H1 (cell line): ENCODE measurements at regions not wholly inside any gene's neighbourhood (a gene's known extent, or its start where the extent isn't known, plus 50 kb on each side); places are given as distances from the start of the nearest gene placed in this dataset.

ENCODE experiments used
- CTCF ChIA-PET: fragments of 300-600 bp; sonication (Branson Sonifier 250); formaldehyde crosslinking; loops from one replicate; lab custom pipeline; 2021; ENCODE audit not compliant: partially characterized antibody; lab: Charles Lee
- POLR2A ChIA-PET: fragments of 300-600 bp; sonication (Branson Sonifier 250); formaldehyde crosslinking; loops from one replicate; lab custom pipeline; 2021; ENCODE audit warnings: inconsistent platforms; ENCODE audit not compliant: partially characterized antibody; lab: Charles Lee
- DNase-seq, 2 experiments: peaks; one replicate each; pipeline versions ENCODE4 v3.0.0 to v3.0.0-alpha.2; 2010 to 2022; ENCODE audit warnings: low spot score in 2 of 2, low read depth in 1 of 2, mixed read lengths in 1 of 2
- FAIRE-seq: peaks from 2 replicates; lab custom pipeline; 2011; peaks lifted over from hg19 to GRCh38; lab: Jason Lieb, UNC
- H2AFZ ChIP-seq: 2 replicates; pipeline ENCODE4 v1.8.1; 2012; ENCODE audit warnings: low read length, inconsistent platforms
- H2AK5ac ChIP-seq: 2 replicates; pipeline ENCODE4 v1.6.1; 2013; ENCODE audit warnings: low read depth, low read length
- H2BK120ac ChIP-seq: replicated peaks from 2 replicates; pipeline ENCODE3; 2013; ENCODE audit warnings: low read depth, low read length, inconsistent platforms
- H2BK12ac ChIP-seq: 2 replicates; pipeline ENCODE4 v1.6.1; 2013; ENCODE audit warnings: low read depth, low read length
- H2BK15ac ChIP-seq: 2 replicates; pipeline ENCODE4 v1.6.1; 2013; ENCODE audit warnings: low read length
- H2BK20ac ChIP-seq: 2 replicates; pipeline ENCODE4 v1.6.1; 2013; ENCODE audit warnings: low read length
- H2BK5ac ChIP-seq: 2 replicates; pipeline ENCODE4 v1.6.1; 2013; ENCODE audit warnings: low read depth, low read length
- H3K14ac ChIP-seq: 2 replicates; pipeline ENCODE4 v1.6.1; 2013; ENCODE audit warnings: inconsistent platforms; ENCODE audit not compliant: insufficient read length
- H3K18ac ChIP-seq: 2 replicates; pipeline ENCODE4 v1.6.1; 2013; ENCODE audit warnings: low read length; ENCODE audit errors: extremely low read depth
- H3K23ac ChIP-seq: 2 replicates; pipeline ENCODE4 v1.6.1; 2013; ENCODE audit warnings: inconsistent platforms; ENCODE audit not compliant: insufficient read length
- H3K23me2 ChIP-seq: 2 replicates; pipeline ENCODE4 v1.6.1; 2013; ENCODE audit warnings: low read depth, low read length
- H3K27ac ChIP-seq: 2 replicates; pipeline ENCODE4 v1.6.1; 2011; ENCODE audit warnings: low read depth, low read length, inconsistent platforms
- H3K27me3 ChIP-seq, 4 experiments: replicated peaks in 1 of 4; 1 replicate in 1 of 4; 2 replicates in 3 of 4; pipeline versions ENCODE4 v1.6.1 to v1.8.1; 2011 to 2013; ENCODE audit warnings: low read length in 3 of 4, mild to moderate bottlenecking in 3 of 4, inconsistent platforms in 2 of 4, mixed read lengths in 2 of 4, moderate library complexity in 1 of 4; ENCODE audit not compliant: control insufficient read depth in 3 of 4, insufficient read depth in 3 of 4; ENCODE audit errors: extremely low read depth in 1 of 4
- H3K36me3 ChIP-seq, 4 experiments: 2 replicates each; pipeline versions ENCODE4 v1.6.1 to v1.8.1; 2011 to 2013; ENCODE audit warnings: mild to moderate bottlenecking in 4 of 4, low read length in 3 of 4, moderate library complexity in 2 of 4, control low read depth in 1 of 4, inconsistent platforms in 1 of 4; ENCODE audit not compliant: insufficient read depth in 4 of 4, control insufficient read depth in 2 of 4
- H3K4ac ChIP-seq: replicated peaks from 2 replicates; pipeline ENCODE3; 2013; ENCODE audit warnings: low read length, low read depth, mixed read lengths, inconsistent platforms; ENCODE audit not compliant: insufficient read length
- H3K4me1 ChIP-seq, 4 experiments: replicated peaks in 1 of 4; 1 replicate in 1 of 4; 2 replicates in 3 of 4; pipeline versions ENCODE4 v1.6.1 to v1.8.1; 2011 to 2013; ENCODE audit warnings: low read length in 3 of 4, inconsistent platforms in 2 of 4, mixed read lengths in 1 of 4; ENCODE audit not compliant: insufficient read depth in 4 of 4, control insufficient read depth in 3 of 4
- H3K4me2 ChIP-seq, 2 experiments: 2 replicates each; pipeline versions ENCODE4 v1.6.1 to v1.8.1; 2011 to 2013; ENCODE audit warnings: low read depth in 2 of 2, low read length in 2 of 2, control low read depth in 1 of 2, inconsistent platforms in 1 of 2, mild to moderate bottlenecking in 1 of 2; ENCODE audit not compliant: insufficient read depth in 1 of 2
- H3K4me3 ChIP-seq, 4 experiments: fragments of 200-600, 300-600 bp in 1 of 4; sonication (generic), shearing (Covaris generic), sonication (Bioruptor Twin) in 1 of 4; 2 replicates each; pipeline versions ENCODE4 v1.5.1 to v1.8.1; 2011 to 2016; ENCODE audit warnings: low read length in 4 of 4, low read depth in 3 of 4, control low read depth in 2 of 4, inconsistent platforms in 2 of 4, mild to moderate bottlenecking in 2 of 4, mixed read lengths in 1 of 4, moderate library complexity in 1 of 4; ENCODE audit not compliant: insufficient read depth in 2 of 4; ENCODE audit errors: extremely low read depth in 1 of 4
- H3K56ac ChIP-seq: replicated peaks from 2 replicates; pipeline ENCODE3; 2013; ENCODE audit warnings: low read depth, mild to moderate bottlenecking, mixed read lengths, low read length, inconsistent platforms; ENCODE audit not compliant: insufficient read length
- H3K79me1 ChIP-seq: 2 replicates; pipeline ENCODE4 v1.6.1; 2013; ENCODE audit warnings: low read depth, low read length, control low read depth
- H3K79me2 ChIP-seq, 2 experiments: 2 replicates each; pipeline versions ENCODE4 v1.6.1 to v1.8.1; 2012 to 2013; ENCODE audit warnings: low read length in 2 of 2, mild to moderate bottlenecking in 2 of 2, inconsistent platforms in 1 of 2; ENCODE audit not compliant: insufficient read depth in 2 of 2, control insufficient read depth in 1 of 2
- H3K9ac ChIP-seq, 4 experiments: replicated peaks in 1 of 4; 1 replicate in 1 of 4; 2 replicates in 3 of 4; pipeline versions ENCODE4 v1.6.1 to v1.8.1; 2011 to 2013; ENCODE audit warnings: low read depth in 3 of 4, low read length in 3 of 4, control low read depth in 2 of 4, mild to moderate bottlenecking in 2 of 4, moderate library complexity in 2 of 4, inconsistent platforms in 1 of 4; ENCODE audit errors: extremely low read depth in 1 of 4
- H3K9me3 ChIP-seq, 2 experiments: 2 replicates each; pipeline versions ENCODE4 v1.6.1 to v1.8.1; 2012 to 2013; ENCODE audit warnings: mild to moderate bottlenecking in 2 of 2, moderate library complexity in 2 of 2, control low read depth in 1 of 2, inconsistent platforms in 1 of 2, low read depth in 1 of 2, low read length in 1 of 2, mixed read lengths in 1 of 2; ENCODE audit not compliant: insufficient read depth in 2 of 2
- H4K20me1 ChIP-seq, 2 experiments: replicated peaks in 1 of 2; 2 replicates each; pipeline versions ENCODE3 to v1.8.1; 2011 to 2013; ENCODE audit warnings: inconsistent platforms in 2 of 2, low read length in 2 of 2, mild to moderate bottlenecking in 1 of 2; ENCODE audit not compliant: insufficient read depth in 2 of 2, control insufficient read depth in 1 of 2
- H4K5ac ChIP-seq: 2 replicates; pipeline ENCODE4 v1.6.1; 2013; ENCODE audit warnings: low read length, low read depth, mixed read lengths, inconsistent platforms; ENCODE audit not compliant: insufficient read length
- H4K8ac ChIP-seq: 2 replicates; pipeline ENCODE4 v1.8.0; 2013; ENCODE audit warnings: mild to moderate bottlenecking, moderate library complexity, low read length, inconsistent platforms; ENCODE audit not compliant: insufficient read depth; ENCODE audit errors: extremely low read depth
- H4K91ac ChIP-seq: replicated peaks from 2 replicates; pipeline ENCODE3; 2013; ENCODE audit warnings: low read length, mixed read lengths, inconsistent platforms; ENCODE audit not compliant: insufficient read length
- CBX5 ChIP-seq: fragments of 300-800, 300-1000 bp; sonication (generic); IDR thresholded peaks from 2 replicates; pipeline ENCODE4 v1.7.1; 2016; ENCODE audit warnings: antibody characterized with exemption, low read length, low read depth
- CHD1 ChIP-seq: IDR thresholded peaks from 2 replicates; pipeline ENCODE4 v1.6.1; 2012; ENCODE audit warnings: low read depth, low read length, improper control_type of control experiment
- CTBP2 ChIP-seq: IDR thresholded peaks from 2 replicates; pipeline ENCODE4 v1.7.0; 2011; ENCODE audit warnings: borderline replicate concordance, mild to moderate bottlenecking, moderate library complexity, mixed read lengths, low read length; ENCODE audit not compliant: insufficient read depth, insufficient read length
- EGR1 ChIP-seq: IDR thresholded peaks from 2 replicates; pipeline ENCODE4 v1.6.1; 2011; ENCODE audit warnings: low read depth, low read length, borderline replicate concordance
- KDM1A ChIP-seq: fragments of 200-600, 300-600 bp; sonication (generic); IDR thresholded peaks from 2 replicates; pipeline ENCODE4 v1.7.1; 2016; ENCODE audit warnings: mild to moderate bottlenecking, low read length, borderline replicate concordance
- SP4 ChIP-seq: IDR thresholded peaks from 2 replicates; pipeline ENCODE4 v1.6.1; 2012; ENCODE audit warnings: low read length, inconsistent platforms
- TEAD4 ChIP-seq: IDR thresholded peaks from 2 replicates; pipeline ENCODE4 v1.6.1; 2012; ENCODE audit warnings: low read depth, low read length, inconsistent platforms, mixed read lengths
- WGBS, 2 experiments: shearing (Covaris generic) in 1 of 2; methylation state at CpG; one replicate each; pipeline versions ENCODE4 v1.1.6 to v1.1.7; 2013 to 2015; ENCODE audit warnings: low lambda C conversion rate in 2 of 2, mixed read lengths in 2 of 2, inconsistent platforms in 1 of 2, low coverage in 1 of 2, missing lambda C conversion rate in 1 of 2; ENCODE audit not compliant: insufficient replicate concordance in 2 of 2, insufficient coverage in 1 of 2, insufficient read length in 1 of 2; ENCODE audit errors: extremely low coverage in 1 of 2, missing lambda C conversion rate in 1 of 2; 5-methylcytosine and 5-hydroxymethylcytosine counted together

DNA sequence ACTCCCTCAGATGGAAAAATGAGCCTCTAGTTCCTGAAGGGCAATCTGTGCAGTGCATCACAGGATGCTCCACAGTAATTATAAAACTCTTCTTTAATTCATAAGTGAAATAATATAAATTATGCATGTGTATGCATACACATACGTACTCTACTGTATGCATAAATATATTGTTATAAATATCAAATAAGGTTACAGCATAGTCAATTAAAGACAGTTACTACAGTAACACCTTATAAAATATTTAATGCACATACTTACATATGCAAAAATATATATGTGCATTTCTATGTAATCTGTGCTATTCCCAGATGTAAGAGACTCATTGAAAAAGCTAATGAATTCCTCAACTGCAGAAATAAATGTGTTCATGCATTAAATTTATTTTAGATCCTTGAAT is 1515.1 kb downstream of the CDH11 start:
- Histone ChIP-seq H3K18ac (no peak overlapping the region), H3K56ac (no peak overlapping the region), H3K4ac (no peak overlapping the region), H2BK12ac (no peak overlapping the region), H2BK15ac (no peak overlapping the region), H3K23ac (no peak overlapping the region), H4K8ac (no peak overlapping the region), H3K4me2 (no peak overlapping the region), H3K14ac (no peak overlapping the region), H2BK120ac (no peak overlapping the region), H2BK5ac (no peak overlapping the region), H3K27ac (no peak overlapping the region), H3K9me3 (no peaks in the 10 kb centered on the region), H3K4me3 (no peak overlapping the region), H3K23me2 (no peaks in the 10 kb centered on the region; the same call in 1 of the 2 replicates), H3K27me3 (no peaks in the 10 kb centered on the region), H3K9ac (no peak overlapping the region), H2AK5ac (no peak overlapping the region), H3K79me1 (no peaks in the 10 kb centered on the region), H4K91ac (no peak overlapping the region), H4K20me1 (no peaks in the 10 kb centered on the region), H3K79me2 (no peaks in the 10 kb centered on the region), H4K5ac (no peak overlapping the region), H3K4me1 (no peaks in the 10 kb centered on the region), H3K36me3 (no peaks in the 10 kb centered on the region), H2AFZ (no peak overlapping the region), H2BK20ac (no peak overlapping the region)
- ChIA-PET CTCF (no interaction called here), POLR2A (no interaction called here)
- WGBS, 2 experiments, result 90% methylated on average over 1 of the region's 1 CpG; no CpG with 5 or more reads in 1 of the 2 experiments
- FAIRE-seq (no peak), DNase-seq (no peak)
- no peak for TF ChIP-seq TEAD4
- TF ChIP-seq CBX5, result no peak
- no peak for TF ChIP-seq CHD1
- no peak for TF ChIP-seq KDM1A
- no peak for TF ChIP-seq EGR1
- no peak for TF ChIP-seq CTBP2
- no peak for TF ChIP-seq SP4
